ENCODE measurements at regions not wholly inside any gene's neighbourhood (a gene's known extent, or its start where the extent isn't known, plus 50 kb on each side); places are given as distances from the start of the nearest gene placed in this dataset.

GRCh38 chr5:99122976-99123375 lies 194.2 kb upstream of the CHD1 start (continued):
- no peak for TF ChIP-seq CHD7 (IDR thresholded peaks at IDR 0.05; ENCODE audit: insufficient replicate concordance, low read length)
- TF ChIP-seq, protein P1, sequence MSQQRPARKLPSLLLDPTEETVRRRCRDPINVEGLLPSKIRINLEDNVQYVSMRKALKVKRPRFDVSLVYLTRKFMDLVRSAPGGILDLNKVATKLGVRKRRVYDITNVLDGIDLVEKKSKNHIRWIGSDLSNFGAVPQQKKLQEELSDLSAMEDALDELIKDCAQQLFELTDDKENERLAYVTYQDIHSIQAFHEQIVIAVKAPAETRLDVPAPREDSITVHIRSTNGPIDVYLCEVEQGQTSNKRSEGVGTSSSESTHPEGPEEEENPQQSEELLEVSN (IDR thresholded peaks at IDR 0.05) = no peak
- TF ChIP-seq MAFK (IDR thresholded peaks at IDR 0.05; ENCODE audit: low read depth, low read length) = no peak
- no peak for TF ChIP-seq RXRA (IDR thresholded peaks at IDR 0.05; ENCODE audit: insufficient read depth, low read depth, low read length)
- TF ChIP-seq TAF7 (optimal IDR thresholded peaks at IDR 0.05; ENCODE audit: borderline replicate concordance, low read depth, low read length) = no peak
- TF ChIP-seq YY1 (IDR thresholded peaks at IDR 0.05; ENCODE audit: low read depth, low read length) = no peak

Data from H1 (cell line).